ENCODE measurements at regions not wholly inside any gene's neighbourhood (a gene's known extent, or its start where the extent isn't known, plus 50 kb on each side); places are given as distances from the start of the nearest gene placed in this dataset.

DNA sequence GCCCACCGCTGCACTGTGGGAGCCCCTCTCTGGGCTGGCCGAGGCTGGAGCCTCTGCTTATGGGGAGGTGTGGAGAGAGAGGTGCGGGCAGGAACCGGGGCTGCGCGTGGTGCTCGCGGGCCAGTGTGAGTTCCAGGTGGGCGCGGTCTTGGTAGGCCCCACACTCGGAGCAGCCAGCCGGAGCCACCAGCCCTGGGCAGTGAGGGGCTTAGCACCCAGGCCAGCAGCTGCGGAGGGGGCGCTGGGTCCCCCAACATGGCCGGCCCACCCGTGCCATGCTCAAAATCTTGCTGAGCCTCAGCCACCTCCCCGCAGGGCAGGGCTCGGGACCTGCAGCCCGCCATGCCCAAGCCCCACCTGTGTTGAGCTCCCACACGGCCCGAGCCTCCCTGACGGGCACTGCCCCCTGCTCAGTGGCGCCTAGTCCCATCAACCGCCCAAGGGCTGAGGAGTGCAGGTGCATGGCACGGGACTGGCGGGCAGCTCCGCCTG, 856.8 kb upstream of the CELF2 start:
- no peak for DNase-seq (ENCODE audit: low spot score)
- Histone ChIP-seq H3K36me3 (replicated peaks in 1 of 2; ENCODE audit: control insufficient read depth in 2 of 2, insufficient read depth in 2 of 2, low read length in 2 of 2) (no peaks in the 10 kb centered on the region), H4K8ac (ENCODE audit: low read depth, low read length) (no peak overlapping the region), H4K91ac (ENCODE audit: low read depth, low read length, poor library complexity) (no peak overlapping the region), H3K9me3 (replicated peaks in 1 of 2; ENCODE audit: control insufficient read depth in 2 of 2, insufficient read depth in 1 of 2, low read depth in 1 of 2, low read length in 2 of 2) (no peaks in the 10 kb centered on the region), H2BK15ac (ENCODE audit: low read length) (no peak overlapping the region), H3K23ac (ENCODE audit: low read depth, low read length, poor library complexity) (no peak overlapping the region), H3K79me1 (ENCODE audit: low read depth, low read length) (no peaks in the 10 kb centered on the region), H3K18ac (ENCODE audit: low read length) (no peak overlapping the region), H3K4ac (ENCODE audit: low read length) (no peak overlapping the region), H2AFZ (ENCODE audit: low read length) (no peak overlapping the region), H3K14ac (ENCODE audit: low read length) (no peak overlapping the region), H2BK120ac (ENCODE audit: low read depth, low read length) (no peak overlapping the region), H2BK12ac (ENCODE audit: low read length) (no peak overlapping the region), H3K27me3 (ENCODE audit: control insufficient read depth in 3 of 3, insufficient read depth in 3 of 3, low read depth in 1 of 3, low read length in 3 of 3) (no peaks in the 10 kb centered on the region), H3K4me1 (ENCODE audit: control insufficient read depth in 2 of 2, insufficient read depth in 1 of 2, low read depth in 1 of 2, low read length in 2 of 2) (no peaks in the 10 kb centered on the region), H3K4me2 (ENCODE audit: insufficient read depth, low read length, poor library complexity, severe bottlenecking) (no peak overlapping the region), H3K4me3 (ENCODE audit: low read length in 2 of 2) (no peak overlapping the region), H3K27ac (replicated peaks; ENCODE audit: low read length) (no peak overlapping the region), H2BK5ac (ENCODE audit: low read length) (no peak overlapping the region), H3K9ac (ENCODE audit: low read depth, low read length, poor library complexity) (no peak overlapping the region), H2AK5ac (ENCODE audit: low read depth, low read length) (no peak overlapping the region)
- WGBS, 2 donors (ENCODE audit: extremely low coverage in 2 of 2, insufficient read length in 2 of 2, insufficient replicate concordance in 1 of 2) = no CpG with 5 or more reads among the region's 27 CpGs

DNA sequence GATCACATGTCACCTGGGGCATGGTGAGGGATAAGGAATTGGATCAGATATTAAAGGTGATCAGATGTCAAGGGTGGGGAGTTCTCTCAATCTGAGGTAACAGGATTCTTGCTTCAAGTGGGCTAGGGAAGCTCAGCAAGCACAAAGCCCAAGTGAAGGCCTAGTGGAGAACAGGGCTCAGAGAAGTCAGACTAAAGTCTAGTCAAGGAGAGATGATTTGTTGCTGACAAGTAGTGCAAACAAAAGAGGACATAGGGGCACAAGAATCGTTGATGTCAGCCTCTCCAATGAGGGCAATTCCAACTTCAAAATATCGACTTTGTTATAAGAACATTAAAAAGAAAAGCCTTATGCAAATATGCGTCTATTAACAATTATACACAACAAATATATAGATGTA, 852.8 kb upstream of the CELF2 start:
- no peaks in the 10 kb centered on the region for H3K27me3 ChIP-seq (ENCODE audit: control insufficient read depth in 3 of 3, insufficient read depth in 3 of 3, low read depth in 1 of 3, low read length in 3 of 3)
- no peak overlapping the region for H3K14ac ChIP-seq (ENCODE audit: low read length)
- no peaks in the 10 kb centered on the region for H3K4me1 ChIP-seq (ENCODE audit: control insufficient read depth in 2 of 2, insufficient read depth in 1 of 2, low read depth in 1 of 2, low read length in 2 of 2)
- H3K9me3 ChIP-seq (replicated peaks in 1 of 2; ENCODE audit: control insufficient read depth in 2 of 2, insufficient read depth in 1 of 2, low read depth in 1 of 2, low read length in 2 of 2) = no peaks in the 10 kb centered on the region
- no peak overlapping the region for H2BK12ac ChIP-seq (ENCODE audit: low read length)
- H3K23ac ChIP-seq (ENCODE audit: low read depth, low read length, poor library complexity) = no peak overlapping the region
- no peaks in the 10 kb centered on the region for H3K79me1 ChIP-seq (ENCODE audit: low read depth, low read length)
- no peak overlapping the region for H2BK5ac ChIP-seq (ENCODE audit: low read length)
- H2BK15ac ChIP-seq (ENCODE audit: low read length) = no peak overlapping the region
- H2AFZ ChIP-seq (ENCODE audit: low read length) = no peak overlapping the region
- no peak overlapping the region for H4K8ac ChIP-seq (ENCODE audit: low read depth, low read length)
- peak overlapping the region; percentile 14 for H3K18ac ChIP-seq (ENCODE audit: low read length)
- WGBS, 2 donors (ENCODE audit: extremely low coverage in 2 of 2, insufficient read length in 2 of 2, insufficient replicate concordance in 1 of 2) = no CpG with 5 or more reads among the region's 3 CpGs
- no peak overlapping the region for H4K91ac ChIP-seq (ENCODE audit: low read depth, low read length, poor library complexity)
- DNase-seq (ENCODE audit: low spot score) = no peak
- H3K9ac ChIP-seq (ENCODE audit: low read depth, low read length, poor library complexity) = no peak overlapping the region
- no peak overlapping the region for H3K4ac ChIP-seq (ENCODE audit: low read length)
- no peaks in the 10 kb centered on the region for H3K36me3 ChIP-seq (replicated peaks in 1 of 2; ENCODE audit: control insufficient read depth in 2 of 2, insufficient read depth in 2 of 2, low read length in 2 of 2)
- H2AK5ac ChIP-seq (ENCODE audit: low read depth, low read length) = no peak overlapping the region
- no peak overlapping the region for H3K4me3 ChIP-seq (ENCODE audit: low read length in 2 of 2)
- no peak overlapping the region for H2BK120ac ChIP-seq (ENCODE audit: low read depth, low read length)
- no peak overlapping the region for H3K27ac ChIP-seq (replicated peaks; ENCODE audit: low read length)
- no peak overlapping the region for H3K4me2 ChIP-seq (ENCODE audit: insufficient read depth, low read length, poor library complexity, severe bottlenecking)

DNA sequence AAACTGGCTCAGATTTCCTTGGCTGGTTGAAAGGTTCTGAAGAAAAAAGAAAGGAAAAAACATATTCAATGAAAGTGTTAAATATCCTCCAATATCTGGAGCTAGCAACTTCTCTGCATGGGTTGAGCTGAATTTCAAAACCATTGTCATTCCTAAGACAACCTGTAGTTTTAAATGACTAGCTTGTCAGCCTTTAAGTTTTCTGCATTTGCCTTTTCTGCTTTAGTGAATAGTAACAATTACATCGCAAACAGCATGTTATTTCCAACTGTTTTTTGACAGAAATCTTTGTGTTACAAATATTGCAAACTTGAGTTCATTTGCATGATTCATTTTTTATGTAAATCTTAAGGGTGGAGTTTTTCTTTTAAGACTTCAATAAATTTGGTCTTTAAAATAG, 852.3 kb upstream of the CELF2 start:
- H3K4me2 ChIP-seq (ENCODE audit: insufficient read depth, low read length, poor library complexity, severe bottlenecking) = no peak overlapping the region
- no peak overlapping the region for H3K14ac ChIP-seq (ENCODE audit: low read length)
- H3K9me3 ChIP-seq (replicated peaks in 1 of 2; ENCODE audit: control insufficient read depth in 2 of 2, insufficient read depth in 1 of 2, low read depth in 1 of 2, low read length in 2 of 2) = no peaks in the 10 kb centered on the region
- no peak for DNase-seq (ENCODE audit: low spot score)
- no peak overlapping the region for H3K23ac ChIP-seq (ENCODE audit: low read depth, low read length, poor library complexity)
- H2AK5ac ChIP-seq (ENCODE audit: low read depth, low read length) = no peak overlapping the region
- H2BK120ac ChIP-seq (ENCODE audit: low read depth, low read length) = no peak overlapping the region
- H4K91ac ChIP-seq (ENCODE audit: low read depth, low read length, poor library complexity) = no peak overlapping the region
- H3K4ac ChIP-seq (ENCODE audit: low read length) = no peak overlapping the region
- H3K18ac ChIP-seq (ENCODE audit: low read length) = no peak overlapping the region
- no peaks in the 10 kb centered on the region for H3K79me1 ChIP-seq (ENCODE audit: low read depth, low read length)
- H4K8ac ChIP-seq (ENCODE audit: low read depth, low read length) = no peak overlapping the region
- H2AFZ ChIP-seq (ENCODE audit: low read length) = no peak overlapping the region
- H3K4me1 ChIP-seq (ENCODE audit: control insufficient read depth in 2 of 2, insufficient read depth in 1 of 2, low read depth in 1 of 2, low read length in 2 of 2) = no peaks in the 10 kb centered on the region
- WGBS, 2 donors (ENCODE audit: extremely low coverage in 2 of 2, insufficient read length in 2 of 2, insufficient replicate concordance in 1 of 2) = no CpG with 5 or more reads among the region's 1 CpG
- no peak overlapping the region for H3K27ac ChIP-seq (replicated peaks; ENCODE audit: low read length)
- no peaks in the 10 kb centered on the region for H3K27me3 ChIP-seq (ENCODE audit: control insufficient read depth in 3 of 3, insufficient read depth in 3 of 3, low read depth in 1 of 3, low read length in 3 of 3)
- no peak overlapping the region for H3K9ac ChIP-seq (ENCODE audit: low read depth, low read length, poor library complexity)
- no peaks in the 10 kb centered on the region for H3K36me3 ChIP-seq (replicated peaks in 1 of 2; ENCODE audit: control insufficient read depth in 2 of 2, insufficient read depth in 2 of 2, low read length in 2 of 2)
- H2BK15ac ChIP-seq (ENCODE audit: low read length) = no peak overlapping the region
- no peak overlapping the region for H3K4me3 ChIP-seq (ENCODE audit: low read length in 2 of 2)
- H2BK12ac ChIP-seq (ENCODE audit: low read length) = no peak overlapping the region
- no peak overlapping the region for H2BK5ac ChIP-seq (ENCODE audit: low read length)

DNA sequence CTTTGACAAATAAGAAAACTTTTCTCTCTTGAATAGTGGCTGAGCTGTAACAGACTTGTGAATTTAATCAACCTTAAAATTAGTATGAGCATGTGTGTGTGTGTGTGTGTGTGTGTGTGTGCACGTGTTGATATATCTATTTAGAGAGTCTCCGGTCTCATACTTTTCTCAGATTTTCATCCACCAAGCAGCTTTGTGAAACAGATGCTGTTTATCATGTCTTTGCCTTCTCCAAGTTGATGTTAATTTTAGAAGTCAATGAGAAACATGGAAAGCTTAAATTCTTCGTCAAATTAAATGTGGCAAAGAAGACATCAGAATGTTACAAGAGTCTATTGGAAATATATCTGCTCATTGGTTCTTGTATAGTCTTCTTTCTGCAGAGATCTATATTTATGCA, 839.2 kb upstream of the CELF2 start:
- H2BK15ac ChIP-seq (ENCODE audit: low read length) = no peak overlapping the region
- no peak overlapping the region for H3K18ac ChIP-seq (ENCODE audit: low read length)
- H3K4me3 ChIP-seq (ENCODE audit: low read length in 2 of 2) = no peak overlapping the region
- no peak for DNase-seq (ENCODE audit: low spot score)
- H3K4me2 ChIP-seq (ENCODE audit: insufficient read depth, low read length, poor library complexity, severe bottlenecking) = no peak overlapping the region
- no peaks in the 10 kb centered on the region for H3K36me3 ChIP-seq (replicated peaks in 1 of 2; ENCODE audit: control insufficient read depth in 2 of 2, insufficient read depth in 2 of 2, low read length in 2 of 2)
- H4K8ac ChIP-seq (ENCODE audit: low read depth, low read length) = no peak overlapping the region
- H2BK5ac ChIP-seq (ENCODE audit: low read length) = no peak overlapping the region
- no peaks in the 10 kb centered on the region for H3K79me1 ChIP-seq (ENCODE audit: low read depth, low read length)
- no peak overlapping the region for H3K14ac ChIP-seq (ENCODE audit: low read length)
- no peak overlapping the region for H2BK12ac ChIP-seq (ENCODE audit: low read length)
- H3K27me3 ChIP-seq (ENCODE audit: control insufficient read depth in 3 of 3, insufficient read depth in 3 of 3, low read depth in 1 of 3, low read length in 3 of 3) = no peaks in the 10 kb centered on the region
- H3K9me3 ChIP-seq (replicated peaks in 1 of 2; ENCODE audit: control insufficient read depth in 2 of 2, insufficient read depth in 1 of 2, low read depth in 1 of 2, low read length in 2 of 2) = no peaks in the 10 kb centered on the region
- no CpG with 5 or more reads among the region's 3 CpGs for WGBS, 2 donors (ENCODE audit: extremely low coverage in 2 of 2, insufficient read length in 2 of 2, insufficient replicate concordance in 1 of 2)
- no peak overlapping the region for H3K4ac ChIP-seq (ENCODE audit: low read length)
- no peak overlapping the region for H3K9ac ChIP-seq (ENCODE audit: low read depth, low read length, poor library complexity)
- no peak overlapping the region for H4K91ac ChIP-seq (ENCODE audit: low read depth, low read length, poor library complexity)
- H2AK5ac ChIP-seq (ENCODE audit: low read depth, low read length) = no peak overlapping the region
- no peak overlapping the region for H2AFZ ChIP-seq (ENCODE audit: low read length)
- no peak overlapping the region for H3K23ac ChIP-seq (ENCODE audit: low read depth, low read length, poor library complexity)
- no peak overlapping the region for H2BK120ac ChIP-seq (ENCODE audit: low read depth, low read length)
- H3K27ac ChIP-seq (replicated peaks; ENCODE audit: low read length) = no peak overlapping the region
- no peaks in the 10 kb centered on the region for H3K4me1 ChIP-seq (ENCODE audit: control insufficient read depth in 2 of 2, insufficient read depth in 1 of 2, low read depth in 1 of 2, low read length in 2 of 2)

Measured in neuronal stem cell (in vitro differentiated cells).